Neural cell (in vitro differentiated cells): ENCODE measurements at regions not wholly inside any gene's neighbourhood (a gene's known extent, or its start where the extent isn't known, plus 50 kb on each side); places are given as distances from the start of the nearest gene placed in this dataset.

Source experiments
- CTCF ChIP-seq: fragments of 450-650 bp; IDR thresholded peaks from 2 replicates; pipeline ENCODE4 v1.5.1; 2014; ENCODE audit warnings: antibody characterized with exemption, mild to moderate bottlenecking, moderate library complexity; ENCODE audit not compliant: poor library complexity, severe bottlenecking
- EP300 ChIP-seq: fragments of 450-650 bp; conservative IDR thresholded peaks from 2 replicates; pipeline ENCODE4 v1.6.1; 2014; ENCODE audit warnings: antibody characterized with exemption, mild to moderate bottlenecking, moderate library complexity; ENCODE audit not compliant: poor library complexity, severe bottlenecking
- EZH2 ChIP-seq: fragments of 200-600, 300-800 bp; shearing (Covaris generic), sonication (generic); IDR thresholded peaks from 2 replicates; pipeline ENCODE4 v1.6.1; 2014; ENCODE audit warnings: antibody characterized with exemption, low read length, borderline replicate concordance, mild to moderate bottlenecking; ENCODE audit not compliant: insufficient read depth, poor library complexity, severe bottlenecking
- MXI1 ChIP-seq: fragments of 450-650 bp; conservative IDR thresholded peaks from 2 replicates; pipeline ENCODE4 v1.6.1; 2014; ENCODE audit warnings: antibody characterized with exemption, mild to moderate bottlenecking; ENCODE audit not compliant: poor library complexity, severe bottlenecking
- POLR2AphosphoS5 ChIP-seq: IDR thresholded peaks from 2 replicates; pipeline ENCODE4 v1.6.1; 2012
- REST ChIP-seq: IDR thresholded peaks from 2 replicates; pipeline ENCODE4 v1.6.1; 2012; ENCODE audit warnings: borderline replicate concordance
- SMC3 ChIP-seq: fragments of 450-650 bp; conservative IDR thresholded peaks from 2 replicates; pipeline ENCODE4 v1.6.1; 2014; ENCODE audit warnings: antibody characterized with exemption, mild to moderate bottlenecking, moderate library complexity; ENCODE audit not compliant: poor library complexity

- TF ChIP-seq CTCF: no peak
- no peak for TF ChIP-seq SMC3
- no peak for TF ChIP-seq EZH2
- no peak for TF ChIP-seq REST
- TF ChIP-seq POLR2AphosphoS5: no peak
- TF ChIP-seq EP300: no peak
- TF ChIP-seq MXI1: no peak
These were observed 123.2 kb upstream of the WNT4 start for GRCh38 chr1:22266141-22266540.
